NOMO-1 (cell line): ENCODE measurements at regions not wholly inside any gene's neighbourhood (a gene's known extent, or its start where the extent isn't known, plus 50 kb on each side); places are given as distances from the start of the nearest gene placed in this dataset.

Experiments
- DNase-seq, 2 experiments: peaks; one replicate each; lab custom pipeline; 2025; ENCODE audit not compliant: unreplicated experiment in 2 of 2; lab: John Stamatoyannopoulos, UW

- DNase-seq = no peak
These were observed 59.7 kb upstream of the UBL3 start for GRCh38 chr13:29909975-29910674.

GRCh38 chr13:29909081-29909730 lies 58.8 kb upstream of the UBL3 start:
- no peak for DNase-seq

- no peak for DNase-seq
These were observed 58.1 kb upstream of the UBL3 start for GRCh38 chr13:29908416-29909080.

- DNase-seq = no peak
These were observed 57.3 kb upstream of the UBL3 start for GRCh38 chr13:29907670-29908069.

GRCh38 chr13:29906432-29907011 lies 56.1 kb upstream of the UBL3 start:
- no peak for DNase-seq

GRCh38 chr13:29905845-29906244 lies 55.4 kb upstream of the UBL3 start:
- DNase-seq = peak; percentile 93 to 99

GRCh38 chr13:29903996-29904395 lies 53.6 kb upstream of the UBL3 start:
- DNase-seq = no peak

- DNase-seq = no peak
These were observed 53.1 kb upstream of the UBL3 start for GRCh38 chr13:29903543-29903942.

- DNase-seq = no peak
These were observed 52.4 kb upstream of the UBL3 start for GRCh38 chr13:29902632-29903305.

- no peak for DNase-seq
These were observed 51.6 kb upstream of the UBL3 start for GRCh38 chr13:29901710-29902631.
